Hepatocyte (in vitro differentiated cells): ENCODE measurements at regions not wholly inside any gene's neighbourhood (a gene's known extent, or its start where the extent isn't known, plus 50 kb on each side); places are given as distances from the start of the nearest gene placed in this dataset.

Experiments used
- EZH2 ChIP-seq: fragments of 200-600 bp; sonication (generic); IDR thresholded peaks from 2 replicates; pipeline ENCODE4 v1.6.1; 2016; ENCODE audit warnings: antibody characterized with exemption, mild to moderate bottlenecking, borderline replicate concordance
- TF ChIP-seq, protein P1 (sequence below): fragments of 200-600 bp; sonication (generic); IDR thresholded peaks from 2 replicates; pipeline ENCODE4 v1.5.1; 2016; ENCODE audit warnings: antibody characterized with exemption, mild to moderate bottlenecking; ENCODE audit not compliant: poor library complexity

DNA sequence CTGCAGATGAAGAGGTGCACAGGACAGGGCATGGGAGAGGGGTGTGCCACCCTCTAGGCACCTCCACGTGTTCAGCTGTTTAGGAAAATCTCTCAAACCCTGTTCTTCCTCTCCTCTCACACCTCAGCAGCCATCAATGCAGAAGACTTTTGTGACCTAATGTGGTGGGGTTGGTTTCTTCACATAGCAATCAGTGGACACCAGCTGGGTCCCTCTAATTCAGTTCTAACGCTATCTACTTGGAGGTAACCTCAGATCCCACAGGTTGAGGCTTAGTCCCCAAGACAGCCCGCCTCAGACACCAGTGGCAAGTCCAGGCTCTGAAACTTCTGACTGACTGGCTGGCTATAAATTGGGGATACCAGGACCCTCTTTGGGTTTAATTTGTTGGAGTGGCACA lies 69.9 kb upstream of the ANKRD10 start:
- TF ChIP-seq, protein P1, sequence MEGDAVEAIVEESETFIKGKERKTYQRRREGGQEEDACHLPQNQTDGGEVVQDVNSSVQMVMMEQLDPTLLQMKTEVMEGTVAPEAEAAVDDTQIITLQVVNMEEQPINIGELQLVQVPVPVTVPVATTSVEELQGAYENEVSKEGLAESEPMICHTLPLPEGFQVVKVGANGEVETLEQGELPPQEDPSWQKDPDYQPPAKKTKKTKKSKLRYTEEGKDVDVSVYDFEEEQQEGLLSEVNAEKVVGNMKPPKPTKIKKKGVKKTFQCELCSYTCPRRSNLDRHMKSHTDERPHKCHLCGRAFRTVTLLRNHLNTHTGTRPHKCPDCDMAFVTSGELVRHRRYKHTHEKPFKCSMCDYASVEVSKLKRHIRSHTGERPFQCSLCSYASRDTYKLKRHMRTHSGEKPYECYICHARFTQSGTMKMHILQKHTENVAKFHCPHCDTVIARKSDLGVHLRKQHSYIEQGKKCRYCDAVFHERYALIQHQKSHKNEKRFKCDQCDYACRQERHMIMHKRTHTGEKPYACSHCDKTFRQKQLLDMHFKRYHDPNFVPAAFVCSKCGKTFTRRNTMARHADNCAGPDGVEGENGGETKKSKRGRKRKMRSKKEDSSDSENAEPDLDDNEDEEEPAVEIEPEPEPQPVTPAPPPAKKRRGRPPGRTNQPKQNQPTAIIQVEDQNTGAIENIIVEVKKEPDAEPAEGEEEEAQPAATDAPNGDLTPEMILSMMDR: no peak
- TF ChIP-seq EZH2: no peak
